K562 (cell line): ENCODE measurements at regions not wholly inside any gene's neighbourhood (a gene's known extent, or its start where the extent isn't known, plus 50 kb on each side); places are given as distances from the start of the nearest gene placed in this dataset.

ENCODE experiments used
- ATAC-seq: fragments of 200-7000 bp; cut with Tn5 transposase; 3 replicates; pipeline ENCODE4 v1.9.1; 2020; ENCODE audit warnings: moderate library complexity
- BruUV-seq: library from RNA; stranded (reverse); fragments of 400-500 nt; replicated peaks from 2 replicates; lab custom pipeline; 2021; lab: Mats Ljungman, UMichigan
- CTCF ChIA-PET: fragments of 300-600 bp; formaldehyde crosslinking; extraction: SDS; loops from one replicate; lab custom pipeline; 2021; ENCODE audit warnings: low intra/inter-chr PET ratio; lab: Yijun Ruan, JAX
- POLR2A ChIA-PET: fragments of 300-600, 350-650 bp; sonication (Branson Sonifier 250); formaldehyde crosslinking; extraction: SDS; loops from one replicate; lab custom pipeline; 2021; ENCODE audit warnings: antibody characterized with exemption, inconsistent platforms; lab: Yijun Ruan, JAX
- DNase-seq, 4 experiments: peaks; one replicate each; pipeline versions ENCODE4 v3.0.0 to v3.0.0-alpha.2; 2011 to 2018; ENCODE audit warnings: low spot score in 3 of 4, mixed read lengths in 3 of 4; ENCODE audit errors: extremely low read depth in 1 of 4
- FAIRE-seq: peaks from 2 replicates; lab custom pipeline; 2011; peaks lifted over from hg19 to GRCh38; lab: Jason Lieb, UNC
- H2AFZ ChIP-seq: 2 replicates; pipeline ENCODE4 v1.6.0; 2011; ENCODE audit warnings: low read depth, low read length, control low read depth, inconsistent platforms
- H3K27ac ChIP-seq: fragments of 200-600 bp; 3 replicates; pipeline ENCODE4 v1.8.0; 2011; ENCODE audit warnings: low read depth, mild to moderate bottlenecking, control low read depth, inconsistent platforms, low read length, moderate library complexity, mixed read lengths; ENCODE audit errors: extremely low read depth
- H3K27me3 ChIP-seq, 2 experiments: fragments of 300-600 bp in 1 of 2; 2 replicates in 1 of 2; 3 replicates in 1 of 2; pipeline versions ENCODE4 v1.6.0 to v1.8.0; 2011; ENCODE audit warnings: inconsistent platforms in 2 of 2, low read length in 2 of 2, mild to moderate bottlenecking in 1 of 2, mixed read lengths in 1 of 2, moderate library complexity in 1 of 2; ENCODE audit not compliant: control insufficient read depth in 2 of 2, insufficient read depth in 2 of 2
- H3K36me3 ChIP-seq: fragments of 300-600 bp; 3 replicates; pipeline ENCODE4 v1.8.0; 2011; ENCODE audit warnings: mild to moderate bottlenecking, low read length, inconsistent platforms; ENCODE audit not compliant: control insufficient read depth, insufficient read depth
- H3K4me1 ChIP-seq, 2 experiments: fragments of 200-600 bp in 1 of 2; replicated peaks in 1 of 2; 2 replicates in 1 of 2; 3 replicates in 1 of 2; pipeline versions ENCODE4 v1.5.1 to v1.8.0; 2011; ENCODE audit warnings: inconsistent platforms in 2 of 2, low read length in 2 of 2, mild to moderate bottlenecking in 1 of 2, mixed read lengths in 1 of 2, moderate library complexity in 1 of 2; ENCODE audit not compliant: control insufficient read depth in 2 of 2, insufficient read depth in 2 of 2
- H3K4me2 ChIP-seq: 2 replicates; pipeline ENCODE4 v1.6.1; 2011; ENCODE audit warnings: low read length, control low read depth, inconsistent platforms, mixed read lengths; ENCODE audit not compliant: insufficient read depth
- H3K4me3 ChIP-seq: fragments of 200-600 bp; sonication (generic), shearing (Covaris generic); 2 replicates; pipeline ENCODE4 v1.5.1; 2016; ENCODE audit warnings: control low read depth, inconsistent platforms
- H3K79me2 ChIP-seq: fragments of 200-600 bp; 3 replicates; pipeline ENCODE4 v1.8.0; 2011; ENCODE audit warnings: low read length, inconsistent platforms; ENCODE audit not compliant: control insufficient read depth, insufficient read depth
- H3K9ac ChIP-seq, 2 experiments: 2 replicates each; pipeline versions ENCODE4 v1.6.0 to v1.6.1; 2011; ENCODE audit warnings: low read depth in 2 of 2, low read length in 2 of 2, control low read depth in 1 of 2, inconsistent platforms in 1 of 2, mild to moderate bottlenecking in 1 of 2, mixed read lengths in 1 of 2; ENCODE audit not compliant: insufficient read depth in 1 of 2
- H3K9me1 ChIP-seq: one replicate; pipeline ENCODE4 v1.6.0; 2011; ENCODE audit warnings: inconsistent platforms, mild to moderate bottlenecking, low read length, moderate library complexity; ENCODE audit not compliant: control insufficient read depth, insufficient read depth
- H3K9me3 ChIP-seq: replicated peaks from 2 replicates; pipeline ENCODE4 v1.5.1; 2011; ENCODE audit warnings: low read depth, low read length, inconsistent platforms; ENCODE audit not compliant: control insufficient read depth, insufficient read depth
- H4K20me1 ChIP-seq: replicated peaks from 2 replicates; pipeline ENCODE4 v1.6.1; 2011; ENCODE audit warnings: low read length, inconsistent platforms, mixed read lengths; ENCODE audit not compliant: control insufficient read depth, insufficient read depth
- COPS2 ChIP-seq: fragments of 450-650 bp; conservative IDR thresholded peaks from 2 replicates; pipeline ENCODE4 v1.6.1; 2016; ENCODE audit warnings: mild to moderate bottlenecking, moderate library complexity
- EZH2 ChIP-seq: IDR thresholded peaks from 2 replicates; pipeline ENCODE4 v1.6.1; 2012; ENCODE audit warnings: low read depth, mild to moderate bottlenecking, inconsistent platforms, low read length, borderline replicate concordance
- FOXK1 ChIP-seq: sonication (generic); formaldehyde crosslinking; IDR thresholded peaks from 2 replicates; pipeline ENCODE4 v1.8.0; 2022; ENCODE audit warnings: missing genetic modification reagents, mild to moderate bottlenecking, borderline replicate concordance
- HDAC6 ChIP-seq: IDR thresholded peaks from 2 replicates; pipeline ENCODE4 v1.6.1; 2012; ENCODE audit warnings: low read depth, mild to moderate bottlenecking, control low read depth, inconsistent platforms, low read length, moderate library complexity
- MTA2 ChIP-seq: fragments of 450-650 bp; IDR thresholded peaks from 2 replicates; pipeline ENCODE4 v1.6.1; 2016; ENCODE audit warnings: low read depth
- MXI1 ChIP-seq: IDR thresholded peaks from 2 replicates; pipeline ENCODE4 v1.6.1; 2011; ENCODE audit warnings: low read depth, mild to moderate bottlenecking, improper control_type of control experiment, low read length
- NFIC ChIP-seq: fragments of 450-650 bp; IDR thresholded peaks from 2 replicates; pipeline ENCODE4 v1.6.1; 2017; ENCODE audit warnings: mild to moderate bottlenecking, inconsistent platforms
- RFX5 ChIP-seq: IDR thresholded peaks from 2 replicates; pipeline ENCODE4 v1.6.1; 2011; ENCODE audit warnings: low read depth, mild to moderate bottlenecking, improper control_type of control experiment, low read length
- VEZF1 ChIP-seq: fragments of 200-800 bp; sonication (Bioruptor generic); IDR thresholded peaks from 2 replicates; pipeline ENCODE4 v1.6.1; 2017; ENCODE audit warnings: missing genetic modification characterization, missing compliant biosample characterization
- ZNF224 ChIP-seq: sonication (generic); formaldehyde crosslinking; IDR thresholded peaks from 2 replicates; pipeline ENCODE4 v1.8.0; 2022; ENCODE audit warnings: mild to moderate bottlenecking, missing genetic modification reagents
- WGBS: fragments of 100-300 bp; shearing (Covaris generic); methylation state at CpG from one replicate; pipeline ENCODE4 v1.1.6; 2016; ENCODE audit warnings: low coverage, mixed read lengths; ENCODE audit not compliant: insufficient coverage; ENCODE audit errors: missing lambda C conversion rate; 5-methylcytosine and 5-hydroxymethylcytosine counted together
- in situ Hi-C: fragments of 300-500 bp; cut with MboI; formaldehyde crosslinking; loops from 4 replicates; pipeline ENCODE4 v1.15.0; 2018; ENCODE audit warnings: inconsistent platforms, mixed read lengths
- intact Hi-C: fragments of 100-400 bp; cut with micrococcal nuclease; formaldehyde crosslinking; loops from 2 replicates; pipeline ENCODE4 v1.14.2; 2022
- TF ChIP-seq, protein P1 (sequence below): sonication (generic); formaldehyde crosslinking; IDR thresholded peaks from 2 replicates; pipeline ENCODE4 v1.8.0; 2022; ENCODE audit warnings: missing genetic modification reagents, mild to moderate bottlenecking, borderline replicate concordance
- TF ChIP-seq, protein P2 (sequence below): IDR thresholded peaks from 2 replicates; pipeline ENCODE4 v1.6.1; 2011; ENCODE audit not compliant: insufficient read length; ENCODE audit errors: extremely low read depth

GRCh38 chr13:73482556-73482955, 423.8 kb downstream of the KLF5 start:
- no peak overlapping the region for H3K27ac ChIP-seq
- no TSS peak for BruUV-seq
- no peak for ATAC-seq
- FAIRE-seq, result no peak
- no peak for DNase-seq
- H3K9ac ChIP-seq, result no peak overlapping the region
- POLR2A ChIA-PET, result no interaction called here
- in situ Hi-C loops (no loop called here), intact Hi-C loops (no loop called here)
- no peaks in the 10 kb centered on the region for H4K20me1 ChIP-seq
- 0% methylated on average over 1 of the region's 1 CpG for WGBS
- no peak overlapping the region for H2AFZ ChIP-seq
- H3K4me2 ChIP-seq, result no peak overlapping the region
- H3K79me2 ChIP-seq, result no peaks in the 10 kb centered on the region
- H3K4me1 ChIP-seq, result no peaks in the 10 kb centered on the region
- CTCF ChIA-PET, result no interaction called here
- H3K4me3 ChIP-seq, result no peak overlapping the region
- H3K36me3 ChIP-seq, result no peaks in the 10 kb centered on the region
- H3K9me3 ChIP-seq, result no peaks in the 10 kb centered on the region
- no peaks in the 10 kb centered on the region for H3K9me1 ChIP-seq
- H3K27me3 ChIP-seq, result no peaks in the 10 kb centered on the region
- no peak for TF ChIP-seq ZNF224 (CRISPR knock-in tag)
- TF ChIP-seq COPS2, result no peak
- no peak for TF ChIP-seq EZH2
- no peak for TF ChIP-seq FOXK1 (CRISPR knock-in tag)
- no peak for TF ChIP-seq RFX5
- TF ChIP-seq HDAC6, result no peak

- Histone ChIP-seq H3K9me1 (no peaks in the 10 kb centered on the region), H3K27me3 (no peaks in the 10 kb centered on the region), H3K4me2 (no peak overlapping the region), H3K4me3 (no peak overlapping the region), H2AFZ (no peak overlapping the region), H3K79me2 (no peaks in the 10 kb centered on the region), H3K9me3 (no peaks in the 10 kb centered on the region), H3K4me1 (no peaks in the 10 kb centered on the region), H4K20me1 (no peaks in the 10 kb centered on the region), H3K9ac (no peak overlapping the region), H3K36me3 (no peaks in the 10 kb centered on the region), H3K27ac (no peak overlapping the region)
- ChIA-PET CTCF (no interaction called here), POLR2A (no interaction called here)
- FAIRE-seq (no peak), ATAC-seq (no peak), DNase-seq (no peak)
- TF ChIP-seq MXI1, result no peak
- no peak for TF ChIP-seq NFIC
- TF ChIP-seq, protein P1, sequence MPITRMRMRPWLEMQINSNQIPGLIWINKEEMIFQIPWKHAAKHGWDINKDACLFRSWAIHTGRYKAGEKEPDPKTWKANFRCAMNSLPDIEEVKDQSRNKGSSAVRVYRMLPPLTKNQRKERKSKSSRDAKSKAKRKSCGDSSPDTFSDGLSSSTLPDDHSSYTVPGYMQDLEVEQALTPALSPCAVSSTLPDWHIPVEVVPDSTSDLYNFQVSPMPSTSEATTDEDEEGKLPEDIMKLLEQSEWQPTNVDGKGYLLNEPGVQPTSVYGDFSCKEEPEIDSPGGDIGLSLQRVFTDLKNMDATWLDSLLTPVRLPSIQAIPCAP (CRISPR knock-in tag), result no peak
- TF ChIP-seq, protein P2, sequence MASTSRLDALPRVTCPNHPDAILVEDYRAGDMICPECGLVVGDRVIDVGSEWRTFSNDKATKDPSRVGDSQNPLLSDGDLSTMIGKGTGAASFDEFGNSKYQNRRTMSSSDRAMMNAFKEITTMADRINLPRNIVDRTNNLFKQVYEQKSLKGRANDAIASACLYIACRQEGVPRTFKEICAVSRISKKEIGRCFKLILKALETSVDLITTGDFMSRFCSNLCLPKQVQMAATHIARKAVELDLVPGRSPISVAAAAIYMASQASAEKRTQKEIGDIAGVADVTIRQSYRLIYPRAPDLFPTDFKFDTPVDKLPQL, result no peak
- no peak for TF ChIP-seq MTA2
- no peak for TF ChIP-seq VEZF1 (CRISPR knock-in tag)
- no TSS peak for BruUV-seq
- in situ Hi-C loops (no loop called here), intact Hi-C loops (no loop called here)
- WGBS, result 1% methylated on average over 6 of the region's 6 CpGs
These were observed 423.2 kb downstream of the KLF5 start for GRCh38 chr13:73481886-73482445.
